RWPE2 (cell line): ENCODE measurements at regions not wholly inside any gene's neighbourhood (a gene's known extent, or its start where the extent isn't known, plus 50 kb on each side); places are given as distances from the start of the nearest gene placed in this dataset.
"Not testable (repeated sequence)": the region's sequence is repeated elsewhere in the genome, so short reads cannot be mapped to it uniquely, and the experiment has no call there.

Experiments used
- ATAC-seq: fragments of 200-7000 bp; cut with Tn5 transposase; 3 replicates; pipeline ENCODE4 v1.9.1; 2021; ENCODE audit warnings: low read depth
- DNase-seq: peaks from one replicate; pipeline ENCODE4 v3.0.0-alpha.2; 2020; ENCODE audit warnings: low spot score
- H3K27ac ChIP-seq: fragments of 450-650 bp; 2 replicates; pipeline ENCODE4 v1.5.1; 2017; ENCODE audit warnings: mild to moderate bottlenecking; ENCODE audit not compliant: poor library complexity, severe bottlenecking
- H3K27me3 ChIP-seq: fragments of 250-450 bp; sonication (Bioruptor Pico); 2 replicates; pipeline ENCODE4 v1.5.1; 2021; ENCODE audit warnings: mild to moderate bottlenecking, moderate library complexity; ENCODE audit not compliant: insufficient read depth, poor library complexity, severe bottlenecking
- H3K36me3 ChIP-seq: fragments of 250-450 bp; sonication (Bioruptor Pico); 2 replicates; pipeline ENCODE4 v1.5.1; 2020; ENCODE audit warnings: low read depth, mild to moderate bottlenecking, moderate library complexity
- H3K4me1 ChIP-seq: fragments of 250-450 bp; sonication (Bioruptor Pico); 2 replicates; pipeline ENCODE4 v1.5.1; 2021; ENCODE audit warnings: mild to moderate bottlenecking, moderate library complexity; ENCODE audit not compliant: insufficient read depth, poor library complexity, severe bottlenecking
- H3K4me3 ChIP-seq: fragments of 250-450 bp; sonication (Bioruptor Pico); 2 replicates; pipeline ENCODE4 v1.5.1; 2021; ENCODE audit warnings: mild to moderate bottlenecking, moderate library complexity; ENCODE audit not compliant: severe bottlenecking
- H3K9me3 ChIP-seq: fragments of 250-450 bp; sonication (Bioruptor Pico); 2 replicates; pipeline ENCODE4 v1.5.1; 2021; ENCODE audit warnings: mild to moderate bottlenecking, moderate library complexity; ENCODE audit not compliant: severe bottlenecking
- CTCF ChIP-seq: fragments of 450-650 bp; IDR thresholded peaks from one replicate; pipeline ENCODE4 v1.5.1; 2017; ENCODE audit warnings: mild to moderate bottlenecking, moderate library complexity; ENCODE audit not compliant: poor library complexity, severe bottlenecking

- ATAC-seq (no peak), DNase-seq (no peak)
- H3K4me3 ChIP-seq = no peak overlapping the region
- no peaks in the 10 kb centered on the region for H3K9me3 ChIP-seq
- TF ChIP-seq CTCF = no peak
- H3K27ac ChIP-seq = no peak overlapping the region
- no peaks in the 10 kb centered on the region for H3K36me3 ChIP-seq
- H3K27me3 ChIP-seq = no peaks in the 10 kb centered on the region
- peaks cover 11% of the 10 kb centered on the region for H3K4me1 ChIP-seq
These were observed 81.3 kb upstream of the CDC42EP3 start for GRCh38 chr2:37752766-37753165.

GRCh38 chr2:37753758-37754157, 82.3 kb upstream of the CDC42EP3 start:
- Histone ChIP-seq H3K9me3 (no peaks in the 10 kb centered on the region), H3K27me3 (no peaks in the 10 kb centered on the region), H3K4me1 (peaks cover 11% of the 10 kb centered on the region), H3K4me3 (no peak overlapping the region), H3K27ac (no peak overlapping the region), H3K36me3 (no peaks in the 10 kb centered on the region)
- ATAC-seq = no peak
- no peak for DNase-seq
- no peak for TF ChIP-seq CTCF

GRCh38 chr2:37755961-37756559, 84.6 kb upstream of the CDC42EP3 start:
- H3K4me1 ChIP-seq = peaks cover 11% of the 10 kb centered on the region
- not testable (repeated sequence) for H3K9me3 ChIP-seq, H3K36me3 ChIP-seq, H3K4me3 ChIP-seq, H3K27ac ChIP-seq, H3K27me3 ChIP-seq, DNase-seq, ATAC-seq

- not testable (repeated sequence) for DNase-seq, H3K36me3 ChIP-seq, H3K9me3 ChIP-seq, ATAC-seq, H3K4me3 ChIP-seq, H3K27me3 ChIP-seq, H3K27ac ChIP-seq
- H3K4me1 ChIP-seq = peaks cover 11% of the 10 kb centered on the region
These were observed 86.0 kb upstream of the CDC42EP3 start for GRCh38 chr2:37757456-37757855.

- not testable (repeated sequence) for H3K36me3 ChIP-seq, H3K27ac ChIP-seq, DNase-seq, H3K4me3 ChIP-seq, H3K27me3 ChIP-seq, H3K9me3 ChIP-seq, ATAC-seq
- H3K4me1 ChIP-seq = peaks cover 11% of the 10 kb centered on the region
These were observed 86.7 kb upstream of the CDC42EP3 start for GRCh38 chr2:37758141-37758601.

- not testable (repeated sequence) for ATAC-seq, H3K4me3 ChIP-seq, H3K9me3 ChIP-seq, DNase-seq, H3K27ac ChIP-seq, H3K36me3 ChIP-seq, H3K27me3 ChIP-seq
- peaks cover 11% of the 10 kb centered on the region for H3K4me1 ChIP-seq
These were observed 88.5 kb upstream of the CDC42EP3 start for GRCh38 chr2:37759989-37760388.

GRCh38 chr2:37760471-37760870, 89.0 kb upstream of the CDC42EP3 start:
- H3K9me3 ChIP-seq = no peaks in the 10 kb centered on the region
- no peak for DNase-seq
- H3K27ac ChIP-seq = no peak overlapping the region
- ATAC-seq = no peak
- H3K36me3 ChIP-seq = no peaks in the 10 kb centered on the region
- H3K4me3 ChIP-seq = no peak overlapping the region
- H3K27me3 ChIP-seq = no peaks in the 10 kb centered on the region
- peaks cover 16% of the 10 kb centered on the region for H3K4me1 ChIP-seq
- TF ChIP-seq CTCF = no peak

- not testable (repeated sequence) for H3K27ac ChIP-seq, DNase-seq, H3K9me3 ChIP-seq, H3K4me3 ChIP-seq, H3K36me3 ChIP-seq, ATAC-seq, H3K27me3 ChIP-seq
- H3K4me1 ChIP-seq = peaks cover 16% of the 10 kb centered on the region
These were observed 90.8 kb upstream of the CDC42EP3 start for GRCh38 chr2:37762281-37762680.
